Hepatocyte (in vitro differentiated cells): ENCODE measurements at regions not wholly inside any gene's neighbourhood (a gene's known extent, or its start where the extent isn't known, plus 50 kb on each side); places are given as distances from the start of the nearest gene placed in this dataset.

Source experiments
- DNase-seq: peaks from one replicate; pipeline ENCODE4 v3.0.0-alpha.2; 2016; ENCODE audit warnings: low spot score
- H2AFZ ChIP-seq: fragments of 200-600 bp; sonication (generic); 2 replicates; pipeline ENCODE4 v1.6.0; 2016; ENCODE audit warnings: antibody characterized with exemption, mild to moderate bottlenecking
- H3K27ac ChIP-seq: fragments of 200-600 bp; sonication (generic); 2 replicates; pipeline ENCODE4 v1.5.1; 2016; ENCODE audit warnings: mild to moderate bottlenecking
- H3K27me3 ChIP-seq: fragments of 200-600 bp; sonication (generic); 2 replicates; pipeline ENCODE4 v1.6.1; 2016
- H3K36me3 ChIP-seq: fragments of 200-600 bp; sonication (generic); replicated peaks from 2 replicates; pipeline ENCODE4 v1.5.1; 2016; ENCODE audit warnings: low read depth; ENCODE audit not compliant: insufficient read depth
- H3K4me1 ChIP-seq: fragments of 200-600 bp; sonication (generic); 2 replicates; pipeline ENCODE4 v1.5.1; 2016; ENCODE audit warnings: mild to moderate bottlenecking, moderate library complexity; ENCODE audit not compliant: insufficient read depth
- H3K4me2 ChIP-seq: fragments of 200-600 bp; sonication (generic); 2 replicates; pipeline ENCODE4 v1.6.0; 2016
- H3K4me3 ChIP-seq: fragments of 200-600 bp; sonication (generic); 2 replicates; pipeline ENCODE4 v1.5.1; 2016; ENCODE audit warnings: mild to moderate bottlenecking
- H3K79me2 ChIP-seq: fragments of 200-600 bp; sonication (generic); 2 replicates; pipeline ENCODE4 v1.6.0; 2017; ENCODE audit warnings: mild to moderate bottlenecking
- H3K9me2 ChIP-seq: fragments of 200-600 bp; sonication (generic); replicated peaks from 2 replicates; pipeline ENCODE4 v1.6.0; 2017; ENCODE audit warnings: mild to moderate bottlenecking; ENCODE audit not compliant: insufficient read depth
- H3K9me3 ChIP-seq: fragments of 200-600 bp; sonication (generic); 2 replicates; pipeline ENCODE4 v1.5.1; 2016; ENCODE audit warnings: low read depth, mild to moderate bottlenecking
- H4K20me1 ChIP-seq: fragments of 200-600 bp; sonication (generic); 2 replicates; pipeline ENCODE4 v1.6.0; 2016; ENCODE audit warnings: mild to moderate bottlenecking; ENCODE audit not compliant: insufficient read depth, poor library complexity, severe bottlenecking
- CTCF ChIP-seq: fragments of 200-600 bp; sonication (generic); IDR thresholded peaks from 2 replicates; pipeline ENCODE4 v1.5.1; 2016; ENCODE audit warnings: antibody characterized with exemption, mild to moderate bottlenecking; ENCODE audit not compliant: poor library complexity
- EZH2 ChIP-seq: fragments of 200-600 bp; sonication (generic); IDR thresholded peaks from 2 replicates; pipeline ENCODE4 v1.6.1; 2016; ENCODE audit warnings: antibody characterized with exemption, mild to moderate bottlenecking, borderline replicate concordance
- EZH2phosphoT487 ChIP-seq: fragments of 200-600 bp; sonication (generic); IDR thresholded peaks from one replicate; pipeline ENCODE4 v1.6.1; 2018; ENCODE audit warnings: antibody characterized with exemption, mild to moderate bottlenecking, low read depth, moderate library complexity; ENCODE audit not compliant: unreplicated experiment, severe bottlenecking
- WGBS: methylation state at CpG from one replicate; pipeline ENCODE4 v1.1.6; 2016; ENCODE audit warnings: low lambda C conversion rate; ENCODE audit errors: missing lambda C conversion rate; 5-methylcytosine and 5-hydroxymethylcytosine counted together

GRCh38 chr4:84167093-84167492 lies 332.0 kb downstream of the NKX6-1 start:
- Histone ChIP-seq H3K9me2 (no peaks in the 10 kb centered on the region), H3K9me3 (no peaks in the 10 kb centered on the region), H2AFZ (no peak overlapping the region), H3K4me2 (no peak overlapping the region), H3K79me2 (no peaks in the 10 kb centered on the region), H3K27ac (no peak overlapping the region), H4K20me1 (no peaks in the 10 kb centered on the region), H3K36me3 (no peaks in the 10 kb centered on the region), H3K4me3 (no peak overlapping the region), H3K4me1 (no peaks in the 10 kb centered on the region), H3K27me3 (peaks cover 3% of the 10 kb centered on the region)
- TF ChIP-seq EZH2phosphoT487 (no peak), EZH2 (no peak), CTCF (no peak)
- DNase-seq = no peak

- no peaks in the 10 kb centered on the region for H3K79me2 ChIP-seq
- no peaks in the 10 kb centered on the region for H3K36me3 ChIP-seq
- H3K4me1 ChIP-seq = no peaks in the 10 kb centered on the region
- H3K9me3 ChIP-seq = no peaks in the 10 kb centered on the region
- TF ChIP-seq EZH2phosphoT487 = no peak
- no peak for TF ChIP-seq CTCF
- no peak for TF ChIP-seq EZH2
- H3K4me3 ChIP-seq = no peak overlapping the region
- H3K4me2 ChIP-seq = no peak overlapping the region
- no peaks in the 10 kb centered on the region for H3K9me2 ChIP-seq
- H3K27ac ChIP-seq = no peak overlapping the region
- no peak overlapping the region for H2AFZ ChIP-seq
- H3K27me3 ChIP-seq = peaks cover 3% of the 10 kb centered on the region
- 91% methylated on average over 1 of the region's 1 CpG for WGBS
- DNase-seq = no peak
- no peaks in the 10 kb centered on the region for H4K20me1 ChIP-seq
These were observed 332.6 kb downstream of the NKX6-1 start for GRCh38 chr4:84166486-84166885.

- no peak for TF ChIP-seq EZH2
- TF ChIP-seq EZH2phosphoT487 = no peak
- no peak for TF ChIP-seq CTCF
- Histone ChIP-seq H2AFZ (no peak overlapping the region), H3K27me3 (peaks cover 5% of the 10 kb centered on the region), H3K4me3 (no peak overlapping the region), H3K9me3 (no peaks in the 10 kb centered on the region), H3K4me2 (no peak overlapping the region), H4K20me1 (no peaks in the 10 kb centered on the region), H3K4me1 (peaks cover 6% of the 10 kb centered on the region), H3K27ac (no peak overlapping the region), H3K79me2 (no peaks in the 10 kb centered on the region), H3K9me2 (no peaks in the 10 kb centered on the region), H3K36me3 (no peaks in the 10 kb centered on the region)
- WGBS = 94% methylated on average over 4 of the region's 4 CpGs
- DNase-seq = no peak
These were observed 334.9 kb downstream of the NKX6-1 start for GRCh38 chr4:84164201-84164600.

GRCh38 chr4:84159762-84160161 lies 339.3 kb downstream of the NKX6-1 start:
- Histone ChIP-seq H3K4me1 (peaks cover 6% of the 10 kb centered on the region), H3K79me2 (no peaks in the 10 kb centered on the region), H3K27me3 (peaks cover 5% of the 10 kb centered on the region), H3K9me2 (no peaks in the 10 kb centered on the region), H3K4me3 (no peak overlapping the region), H3K4me2 (peak overlapping the region; percentile 15), H3K36me3 (no peaks in the 10 kb centered on the region), H3K27ac (no peak overlapping the region), H4K20me1 (no peaks in the 10 kb centered on the region), H3K9me3 (no peaks in the 10 kb centered on the region), H2AFZ (no peak overlapping the region)
- WGBS = 13% methylated on average over 5 of the region's 5 CpGs
- TF ChIP-seq EZH2phosphoT487 = no peak
- TF ChIP-seq CTCF = peak; percentile 60
- TF ChIP-seq EZH2 = no peak
- DNase-seq = peak; percentile 69
